Osteoblast (primary cell): ENCODE measurements at regions not wholly inside any gene's neighbourhood (a gene's known extent, or its start where the extent isn't known, plus 50 kb on each side); places are given as distances from the start of the nearest gene placed in this dataset.
A peak's percentile ranks its signal among the peaks of the same experiment; 100 is the strongest.

ENCODE experiments used
- DNase-seq: peaks from one replicate; pipeline ENCODE4 v3.0.0; 2011; ENCODE audit warnings: low spot score, mixed read lengths; ENCODE audit not compliant: insufficient read length; ENCODE audit errors: missing footprints
- H2AFZ ChIP-seq: 2 replicates; pipeline ENCODE4 v1.6.0; 2011; ENCODE audit warnings: mild to moderate bottlenecking, low read length
- H3K27ac ChIP-seq: 2 replicates; pipeline ENCODE4 v1.5.1; 2011; ENCODE audit warnings: mild to moderate bottlenecking, low read depth, low read length, moderate library complexity
- H3K27me3 ChIP-seq: 2 replicates; pipeline ENCODE4 v1.6.0; 2012; ENCODE audit warnings: mild to moderate bottlenecking, control low read depth, inconsistent platforms, low read length, moderate library complexity; ENCODE audit not compliant: insufficient read depth
- H3K36me3 ChIP-seq: 2 replicates; pipeline ENCODE4 v1.5.1; 2011; ENCODE audit warnings: mild to moderate bottlenecking, low read length, control low read depth, moderate library complexity; ENCODE audit not compliant: insufficient read depth
- H3K4me1 ChIP-seq: 2 replicates; pipeline ENCODE4 v1.5.1; 2011; ENCODE audit warnings: mild to moderate bottlenecking, low read length, control low read depth, moderate library complexity; ENCODE audit not compliant: insufficient read depth
- H3K4me2 ChIP-seq: 2 replicates; pipeline ENCODE4 v1.6.0; 2011; ENCODE audit warnings: mild to moderate bottlenecking, low read length; ENCODE audit not compliant: insufficient read depth
- H3K4me3 ChIP-seq: fragments of 200-600 bp; sonication (generic); 3 replicates; pipeline ENCODE4 v1.5.1; 2012; ENCODE audit warnings: mild to moderate bottlenecking, low read length, inconsistent platforms; ENCODE audit not compliant: insufficient read depth
- H3K79me2 ChIP-seq: 2 replicates; pipeline ENCODE4 v1.6.0; 2012; ENCODE audit warnings: mild to moderate bottlenecking, low read length, control low read depth, inconsistent platforms; ENCODE audit not compliant: insufficient read depth
- H3K9me3 ChIP-seq: 2 replicates; pipeline ENCODE4 v1.5.1; 2011; ENCODE audit warnings: low read depth, low read length, control low read depth
- H4K20me1 ChIP-seq: 2 replicates; pipeline ENCODE4 v1.6.0; 2012; ENCODE audit warnings: mild to moderate bottlenecking, low read length, control low read depth; ENCODE audit not compliant: insufficient read depth
- CTCF ChIP-seq: IDR thresholded peaks from 2 replicates; pipeline ENCODE4 v1.5.1; 2011; ENCODE audit warnings: mild to moderate bottlenecking, low read depth, low read length, moderate library complexity; ENCODE audit errors: extremely low read depth

GRCh38 chr2:226376516-226377180 is 423.0 kb downstream of the IRS1 start:
- Histone ChIP-seq H3K9me3 (no peaks in the 10 kb centered on the region), H3K4me1 (peaks cover 8% of the 10 kb centered on the region), H3K4me2 (no peak overlapping the region), H3K27me3 (no peaks in the 10 kb centered on the region), H4K20me1 (no peaks in the 10 kb centered on the region), H3K4me3 (no peak overlapping the region), H3K27ac (no peak overlapping the region), H3K79me2 (no peaks in the 10 kb centered on the region), H3K36me3 (no peaks in the 10 kb centered on the region), H2AFZ (peak overlapping the region; percentile 34)
- TF ChIP-seq CTCF = no peak
- DNase-seq = no peak

GRCh38 chr2:226366920-226367319 is 432.7 kb downstream of the IRS1 start:
- H3K27me3 ChIP-seq = no peaks in the 10 kb centered on the region
- no peak overlapping the region for H3K27ac ChIP-seq
- no peaks in the 10 kb centered on the region for H3K79me2 ChIP-seq
- H3K4me1 ChIP-seq = peaks cover 4% of the 10 kb centered on the region
- DNase-seq = no peak
- no peak overlapping the region for H3K4me3 ChIP-seq
- no peaks in the 10 kb centered on the region for H4K20me1 ChIP-seq
- no peaks in the 10 kb centered on the region for H3K36me3 ChIP-seq
- no peaks in the 10 kb centered on the region for H3K9me3 ChIP-seq
- no peak for TF ChIP-seq CTCF
- no peak overlapping the region for H3K4me2 ChIP-seq
- no peak overlapping the region for H2AFZ ChIP-seq

GRCh38 chr2:226364217-226364616 is 435.4 kb downstream of the IRS1 start:
- Histone ChIP-seq H3K4me3 (no peak overlapping the region), H4K20me1 (no peaks in the 10 kb centered on the region), H3K27me3 (no peaks in the 10 kb centered on the region), H3K4me2 (no peak overlapping the region), H3K4me1 (peaks cover 4% of the 10 kb centered on the region), H2AFZ (no peak overlapping the region), H3K36me3 (no peaks in the 10 kb centered on the region), H3K79me2 (no peaks in the 10 kb centered on the region), H3K9me3 (no peaks in the 10 kb centered on the region), H3K27ac (no peak overlapping the region)
- DNase-seq = no peak
- no peak for TF ChIP-seq CTCF

- no peak for TF ChIP-seq CTCF
- H3K27me3 ChIP-seq = no peaks in the 10 kb centered on the region
- peak overlapping the region; percentile 2 for H3K4me2 ChIP-seq
- no peaks in the 10 kb centered on the region for H3K36me3 ChIP-seq
- no peaks in the 10 kb centered on the region for H3K9me3 ChIP-seq
- no peaks in the 10 kb centered on the region for H4K20me1 ChIP-seq
- H3K4me3 ChIP-seq = no peak overlapping the region
- H3K79me2 ChIP-seq = no peaks in the 10 kb centered on the region
- DNase-seq = peak; percentile 53
- no peak overlapping the region for H2AFZ ChIP-seq
- peaks cover 4% of the 10 kb centered on the region for H3K4me1 ChIP-seq
- H3K27ac ChIP-seq = no peak overlapping the region
These were observed 436.6 kb downstream of the IRS1 start for GRCh38 chr2:226362980-226363379.
